ENCODE measurements at regions not wholly inside any gene's neighbourhood (a gene's known extent, or its start where the extent isn't known, plus 50 kb on each side); places are given as distances from the start of the nearest gene placed in this dataset.

GRCh38 chr7:21317966-21318915 is 109.6 kb upstream of the SP4 start:
- no peaks in the 10 kb centered on the region for H4K20me1 ChIP-seq (ENCODE audit: insufficient read depth, low read length)
- TF ChIP-seq CTCF (IDR thresholded peaks at IDR 0.05; ENCODE audit: low read length): no peak
- TF ChIP-seq EZH2phosphoT487 (IDR thresholded peaks at IDR 0.05; ENCODE audit: low read length): no peak
- no peak for TF ChIP-seq EZH2 (optimal IDR thresholded peaks at IDR 0.05; ENCODE audit: low read depth, low read length)
- no peak overlapping the region for H2AFZ ChIP-seq (ENCODE audit: low read length)
- no peaks in the 10 kb centered on the region for H3K36me3 ChIP-seq (replicated peaks; ENCODE audit: insufficient read depth, low read length)
- no peak overlapping the region for H3K4me2 ChIP-seq (ENCODE audit: low read depth, low read length)
- no peaks in the 10 kb centered on the region for H3K4me1 ChIP-seq (ENCODE audit: low read length)
- no peak overlapping the region for H3K9ac ChIP-seq (ENCODE audit: low read length)
- no peaks in the 10 kb centered on the region for H3K9me3 ChIP-seq (replicated peaks; ENCODE audit: insufficient read depth, low read length)
- H3K27me3 ChIP-seq (replicated peaks; ENCODE audit: insufficient read depth, low read length): no peaks in the 10 kb centered on the region
- no peaks in the 10 kb centered on the region for H3K9me2 ChIP-seq (replicated peaks; ENCODE audit: insufficient read depth, low read length)
- H3F3A ChIP-seq (ENCODE audit: insufficient read depth, low read length): no peaks in the 10 kb centered on the region
- DNase-seq: no peak
- H3K79me2 ChIP-seq (ENCODE audit: low read length): no peaks in the 10 kb centered on the region
- no peak overlapping the region for H3K4me3 ChIP-seq (ENCODE audit: low read length)
- no peak overlapping the region for H3K27ac ChIP-seq (ENCODE audit: low read length)

GRCh38 chr7:21318916-21319270 is 109.0 kb upstream of the SP4 start:
- Histone ChIP-seq H3K4me3 (ENCODE audit: low read length) (no peak overlapping the region), H3K9me2 (replicated peaks; ENCODE audit: insufficient read depth, low read length) (no peaks in the 10 kb centered on the region), H3K9me3 (replicated peaks; ENCODE audit: insufficient read depth, low read length) (no peaks in the 10 kb centered on the region), H3K9ac (ENCODE audit: low read length) (no peak overlapping the region), H2AFZ (ENCODE audit: low read length) (no peak overlapping the region), H3K27me3 (replicated peaks; ENCODE audit: insufficient read depth, low read length) (no peaks in the 10 kb centered on the region), H3K4me1 (ENCODE audit: low read length) (no peaks in the 10 kb centered on the region), H4K20me1 (ENCODE audit: insufficient read depth, low read length) (no peaks in the 10 kb centered on the region), H3K4me2 (ENCODE audit: low read depth, low read length) (no peak overlapping the region), H3K27ac (ENCODE audit: low read length) (no peak overlapping the region), H3F3A (ENCODE audit: insufficient read depth, low read length) (no peaks in the 10 kb centered on the region), H3K79me2 (ENCODE audit: low read length) (no peaks in the 10 kb centered on the region), H3K36me3 (replicated peaks; ENCODE audit: insufficient read depth, low read length) (no peaks in the 10 kb centered on the region)
- DNase-seq: no peak
- no peak for TF ChIP-seq EZH2 (optimal IDR thresholded peaks at IDR 0.05; ENCODE audit: low read depth, low read length)
- no peak for TF ChIP-seq CTCF (IDR thresholded peaks at IDR 0.05; ENCODE audit: low read length)
- TF ChIP-seq EZH2phosphoT487 (IDR thresholded peaks at IDR 0.05; ENCODE audit: low read length): no peak

GRCh38 chr7:21326241-21326640 is 101.6 kb upstream of the SP4 start:
- Histone ChIP-seq H3K27me3 (replicated peaks; ENCODE audit: insufficient read depth, low read length) (no peaks in the 10 kb centered on the region), H3K4me2 (ENCODE audit: low read depth, low read length) (no peak overlapping the region), H3K79me2 (ENCODE audit: low read length) (no peaks in the 10 kb centered on the region), H3K4me3 (ENCODE audit: low read length) (no peak overlapping the region), H3F3A (ENCODE audit: insufficient read depth, low read length) (no peaks in the 10 kb centered on the region), H3K9me2 (replicated peaks; ENCODE audit: insufficient read depth, low read length) (no peaks in the 10 kb centered on the region), H4K20me1 (ENCODE audit: insufficient read depth, low read length) (no peaks in the 10 kb centered on the region), H3K9me3 (replicated peaks; ENCODE audit: insufficient read depth, low read length) (no peaks in the 10 kb centered on the region), H3K9ac (ENCODE audit: low read length) (no peak overlapping the region), H2AFZ (ENCODE audit: low read length) (no peak overlapping the region), H3K36me3 (replicated peaks; ENCODE audit: insufficient read depth, low read length) (no peaks in the 10 kb centered on the region), H3K27ac (ENCODE audit: low read length) (no peak overlapping the region), H3K4me1 (ENCODE audit: low read length) (no peaks in the 10 kb centered on the region)
- TF ChIP-seq EZH2phosphoT487 (IDR thresholded peaks at IDR 0.05; ENCODE audit: low read length) (no peak), CTCF (IDR thresholded peaks at IDR 0.05; ENCODE audit: low read length) (no peak), EZH2 (optimal IDR thresholded peaks at IDR 0.05; ENCODE audit: low read depth, low read length) (no peak)
- DNase-seq: no peak

All from MM.1S (cell line).